ENCODE measurements at regions not wholly inside any gene's neighbourhood (a gene's known extent, or its start where the extent isn't known, plus 50 kb on each side); places are given as distances from the start of the nearest gene placed in this dataset.

DNA sequence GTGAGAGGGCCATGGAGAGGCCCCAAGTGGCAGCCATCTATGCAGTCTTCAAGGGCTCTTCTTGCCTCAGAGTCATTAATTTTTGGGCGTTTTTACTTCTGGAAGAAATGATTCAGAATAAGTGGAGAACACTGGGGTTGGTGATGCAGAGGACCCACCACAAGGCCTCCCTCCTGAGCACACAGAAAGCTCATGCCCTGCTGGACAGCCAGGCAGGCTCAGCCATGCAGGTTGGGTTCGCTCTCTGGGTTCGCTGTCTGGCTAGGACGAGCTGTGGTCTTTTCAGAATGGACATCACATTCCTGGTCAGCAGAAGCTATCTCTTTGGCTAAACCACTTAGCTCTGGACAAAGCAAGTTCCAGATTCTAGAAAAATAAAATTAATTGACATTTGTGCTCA lies 480.8 kb downstream of the RPS24 start:
- H3K27me3 Mint-ChIP-seq (ENCODE audit: unreplicated experiment), result peaks cover 44% of the 10 kb centered on the region
- H3K36me3 Mint-ChIP-seq (ENCODE audit: unreplicated experiment), result no peaks in the 10 kb centered on the region
- no peaks in the 10 kb centered on the region for H3K9me3 Mint-ChIP-seq (ENCODE audit: unreplicated experiment)
- TF ChIP-seq, protein P1, sequence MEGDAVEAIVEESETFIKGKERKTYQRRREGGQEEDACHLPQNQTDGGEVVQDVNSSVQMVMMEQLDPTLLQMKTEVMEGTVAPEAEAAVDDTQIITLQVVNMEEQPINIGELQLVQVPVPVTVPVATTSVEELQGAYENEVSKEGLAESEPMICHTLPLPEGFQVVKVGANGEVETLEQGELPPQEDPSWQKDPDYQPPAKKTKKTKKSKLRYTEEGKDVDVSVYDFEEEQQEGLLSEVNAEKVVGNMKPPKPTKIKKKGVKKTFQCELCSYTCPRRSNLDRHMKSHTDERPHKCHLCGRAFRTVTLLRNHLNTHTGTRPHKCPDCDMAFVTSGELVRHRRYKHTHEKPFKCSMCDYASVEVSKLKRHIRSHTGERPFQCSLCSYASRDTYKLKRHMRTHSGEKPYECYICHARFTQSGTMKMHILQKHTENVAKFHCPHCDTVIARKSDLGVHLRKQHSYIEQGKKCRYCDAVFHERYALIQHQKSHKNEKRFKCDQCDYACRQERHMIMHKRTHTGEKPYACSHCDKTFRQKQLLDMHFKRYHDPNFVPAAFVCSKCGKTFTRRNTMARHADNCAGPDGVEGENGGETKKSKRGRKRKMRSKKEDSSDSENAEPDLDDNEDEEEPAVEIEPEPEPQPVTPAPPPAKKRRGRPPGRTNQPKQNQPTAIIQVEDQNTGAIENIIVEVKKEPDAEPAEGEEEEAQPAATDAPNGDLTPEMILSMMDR (IDR thresholded peaks at IDR 0.05), result no peak
- H3K27ac Mint-ChIP-seq (ENCODE audit: unreplicated experiment), result no peak overlapping the region
- H3K4me1 Mint-ChIP-seq (ENCODE audit: unreplicated experiment), result no peaks in the 10 kb centered on the region
- peak; percentile 67 for DNase-seq (ENCODE audit: extremely low spot score, unreplicated experiment)
- no peak overlapping the region for H3K4me3 Mint-ChIP-seq (ENCODE audit: unreplicated experiment)

- peak; percentile 62 for DNase-seq (ENCODE audit: extremely low spot score, unreplicated experiment)
Observed at GRCh38 chr10:78515038-78515872, 481.6 kb downstream of the RPS24 start.

DNA sequence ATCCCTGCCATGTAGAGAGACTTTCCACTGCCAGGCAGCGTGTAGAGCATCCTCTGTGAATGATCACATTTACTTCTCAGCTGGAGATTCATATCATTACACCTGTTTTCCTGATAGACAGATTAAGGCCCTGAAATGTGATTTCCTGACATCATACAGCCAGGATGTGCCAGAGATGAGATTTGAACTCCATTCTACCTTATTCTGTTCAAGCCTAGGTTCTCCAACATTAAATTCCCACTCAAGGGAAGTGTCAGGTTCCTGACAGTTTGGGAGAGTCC lies 482.1 kb downstream of the RPS24 start:
- Mint-ChIP-seq H3K9me3 (ENCODE audit: unreplicated experiment) (no peaks in the 10 kb centered on the region), H3K27ac (ENCODE audit: unreplicated experiment) (no peak overlapping the region), H3K36me3 (ENCODE audit: unreplicated experiment) (no peaks in the 10 kb centered on the region), H3K4me3 (ENCODE audit: unreplicated experiment) (no peak overlapping the region), H3K4me1 (ENCODE audit: unreplicated experiment) (no peaks in the 10 kb centered on the region), H3K27me3 (ENCODE audit: unreplicated experiment) (peaks cover 44% of the 10 kb centered on the region)
- no peak for DNase-seq (ENCODE audit: extremely low spot score, unreplicated experiment)
- TF ChIP-seq, protein P1 (IDR thresholded peaks at IDR 0.05), result no peak

More at GRCh38 chr10:78515038-78515872, 481.6 kb downstream of the RPS24 start:
- no peaks in the 10 kb centered on the region for H3K36me3 Mint-ChIP-seq (ENCODE audit: unreplicated experiment)
- TF ChIP-seq, protein P1 (IDR thresholded peaks at IDR 0.05), result no peak
- no peak overlapping the region for H3K4me3 Mint-ChIP-seq (ENCODE audit: unreplicated experiment)
- peaks cover 42% of the 10 kb centered on the region for H3K27me3 Mint-ChIP-seq (ENCODE audit: unreplicated experiment)
- H3K4me1 Mint-ChIP-seq (ENCODE audit: unreplicated experiment), result no peaks in the 10 kb centered on the region
- H3K27ac Mint-ChIP-seq (ENCODE audit: unreplicated experiment), result no peak overlapping the region
- no peaks in the 10 kb centered on the region for H3K9me3 Mint-ChIP-seq (ENCODE audit: unreplicated experiment)

- peak; percentile 68 for DNase-seq (ENCODE audit: extremely low spot score, unreplicated experiment)
- H3K27me3 Mint-ChIP-seq (ENCODE audit: unreplicated experiment), result peaks cover 45% of the 10 kb centered on the region
- no peaks in the 10 kb centered on the region for H3K36me3 Mint-ChIP-seq (ENCODE audit: unreplicated experiment)
- H3K4me3 Mint-ChIP-seq (ENCODE audit: unreplicated experiment), result no peak overlapping the region
- TF ChIP-seq, protein P1 (IDR thresholded peaks at IDR 0.05), result no peak
- no peak overlapping the region for H3K27ac Mint-ChIP-seq (ENCODE audit: unreplicated experiment)
- H3K9me3 Mint-ChIP-seq (ENCODE audit: unreplicated experiment), result no peaks in the 10 kb centered on the region
- no peaks in the 10 kb centered on the region for H3K4me1 Mint-ChIP-seq (ENCODE audit: unreplicated experiment)
Observed at GRCh38 chr10:78516236-78516635, 482.6 kb downstream of the RPS24 start.

DNA sequence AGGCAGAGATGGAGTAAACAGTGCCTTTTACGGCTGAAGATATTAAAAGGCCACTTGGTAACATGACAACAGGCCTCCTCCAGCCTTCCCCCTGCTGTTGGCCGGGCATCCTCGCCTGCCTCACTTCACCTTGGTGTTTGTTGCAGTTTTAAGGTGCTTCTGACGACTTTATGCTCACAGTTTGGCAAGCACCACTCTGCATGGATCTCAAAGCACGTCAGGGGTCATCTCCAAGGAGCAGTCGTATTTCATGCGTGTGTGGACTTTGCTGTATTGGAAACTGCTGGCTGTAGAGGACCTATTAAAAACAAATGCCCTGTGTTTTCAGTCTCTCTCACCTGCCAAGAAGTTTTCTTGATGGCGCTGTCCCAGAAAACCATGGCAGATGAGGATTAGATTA lies 483.1 kb downstream of the RPS24 start:
- Mint-ChIP-seq H3K27ac (ENCODE audit: unreplicated experiment) (no peak overlapping the region), H3K27me3 (ENCODE audit: unreplicated experiment) (peaks cover 43% of the 10 kb centered on the region), H3K9me3 (ENCODE audit: unreplicated experiment) (no peaks in the 10 kb centered on the region), H3K4me3 (ENCODE audit: unreplicated experiment) (no peak overlapping the region), H3K4me1 (ENCODE audit: unreplicated experiment) (no peaks in the 10 kb centered on the region), H3K36me3 (ENCODE audit: unreplicated experiment) (no peaks in the 10 kb centered on the region)
- DNase-seq (ENCODE audit: extremely low spot score, unreplicated experiment), result peak; percentile 21
- TF ChIP-seq, protein P1 (IDR thresholded peaks at IDR 0.05), result no peak
